A673 (cell line): ENCODE measurements at regions not wholly inside any gene's neighbourhood (a gene's known extent, or its start where the extent isn't known, plus 50 kb on each side); places are given as distances from the start of the nearest gene placed in this dataset.

Experiments used
- BruUV-seq: library from RNA; stranded (reverse); fragments of 400-500 nt; replicated peaks from 2 replicates; lab custom pipeline; 2021; lab: Mats Ljungman, UMichigan
- CTCF ChIA-PET: fragments of 300-600 bp; sonication (Branson Sonifier 250); formaldehyde crosslinking; loops from one replicate; lab custom pipeline; 2022; ENCODE audit warnings: antibody characterized with exemption; lab: Charles Lee
- POLR2A ChIA-PET: fragments of 300-600 bp; sonication (Branson Sonifier 250); formaldehyde crosslinking; loops from one replicate; lab custom pipeline; 2022; ENCODE audit warnings: antibody characterized with exemption; ENCODE audit not compliant: low non-redundant PET; lab: Charles Lee
- DNase-seq: peaks from one replicate; pipeline ENCODE4 v3.0.0-alpha.2; 2015; ENCODE audit warnings: low spot score
- H3K27ac ChIP-seq: fragments of 200-600 bp; sonication (generic); 2 replicates; pipeline ENCODE4 v1.5.1; 2016; ENCODE audit warnings: mixed run types, low read depth, mild to moderate bottlenecking, mixed read lengths, antibody characterized with exemption, low read length; ENCODE audit not compliant: poor library complexity, severe bottlenecking
- H3K27me3 ChIP-seq: fragments of 200-600 bp; sonication (generic); replicated peaks from 2 replicates; pipeline ENCODE4 v1.6.1; 2017; ENCODE audit warnings: mixed run types, low read depth, mild to moderate bottlenecking, mixed read lengths, antibody characterized with exemption, low read length; ENCODE audit not compliant: insufficient read depth, poor library complexity
- H3K36me3 ChIP-seq: fragments of 200-600 bp; sonication (generic); 2 replicates; pipeline ENCODE4 v1.6.1; 2016; ENCODE audit warnings: mixed run types, mild to moderate bottlenecking, mixed read lengths, antibody characterized with exemption, low read length; ENCODE audit not compliant: insufficient read depth, poor library complexity, severe bottlenecking
- H3K4me1 ChIP-seq: fragments of 200-600 bp; sonication (generic); 2 replicates; pipeline ENCODE4 v1.6.1; 2017; ENCODE audit warnings: mixed run types, mild to moderate bottlenecking, mixed read lengths, antibody characterized with exemption, low read length; ENCODE audit not compliant: insufficient read depth, poor library complexity, severe bottlenecking
- H3K4me3 ChIP-seq: fragments of 200-600 bp; sonication (generic); 2 replicates; pipeline ENCODE4 v1.5.1; 2016; ENCODE audit warnings: low read depth, mixed run types, mild to moderate bottlenecking, mixed read lengths, low read length; ENCODE audit not compliant: poor library complexity, severe bottlenecking
- H3K9me3 ChIP-seq: fragments of 200-600 bp; sonication (generic); 2 replicates; pipeline ENCODE4 v1.6.1; 2016; ENCODE audit warnings: mixed run types, low read depth, mild to moderate bottlenecking, mixed read lengths, antibody characterized with exemption, low read length; ENCODE audit not compliant: poor library complexity, severe bottlenecking
- EZH2 ChIP-seq: fragments of 200-600 bp; sonication (generic); IDR thresholded peaks from 2 replicates; pipeline ENCODE4 v1.6.1; 2017; ENCODE audit warnings: borderline replicate concordance, low read depth, mild to moderate bottlenecking, mixed read lengths, antibody characterized with exemption, low read length; ENCODE audit not compliant: poor library complexity, severe bottlenecking
- intact Hi-C: fragments of 100-400 bp; cut with micrococcal nuclease; formaldehyde crosslinking; loops from one replicate; pipeline ENCODE4 v1.10.0; 2022; ENCODE audit not compliant: unreplicated experiment
- TF ChIP-seq, protein P1 (sequence below): fragments of 300-800, 200-600 bp; sonication (generic); conservative IDR thresholded peaks from 2 replicates; pipeline ENCODE4 v1.5.1; 2017; ENCODE audit warnings: low read depth, mild to moderate bottlenecking, antibody characterized with exemption, low read length, moderate library complexity, mixed read lengths

DNA sequence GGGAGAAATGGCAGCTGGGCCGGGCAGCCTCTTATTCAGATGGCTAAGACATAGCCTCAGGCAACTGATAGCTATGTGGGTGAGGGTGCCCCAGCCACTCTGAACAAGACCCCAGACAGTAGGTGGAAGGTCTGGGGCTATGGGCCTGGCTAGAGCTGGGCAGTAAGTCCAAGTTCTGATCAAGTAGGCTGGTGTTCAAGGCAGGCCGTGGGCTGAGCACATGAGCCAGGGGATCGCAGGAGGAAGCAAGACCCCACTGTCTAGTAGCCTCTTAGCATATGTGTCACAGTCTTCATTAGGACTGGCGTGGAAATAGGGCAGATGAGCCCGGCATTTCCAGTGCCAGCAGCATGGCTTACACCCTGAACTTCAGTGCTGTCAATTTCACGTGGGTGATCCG is 192.1 kb downstream of the ADAMTS15 start:
- DNase-seq, result no peak
- TF ChIP-seq, protein P1, sequence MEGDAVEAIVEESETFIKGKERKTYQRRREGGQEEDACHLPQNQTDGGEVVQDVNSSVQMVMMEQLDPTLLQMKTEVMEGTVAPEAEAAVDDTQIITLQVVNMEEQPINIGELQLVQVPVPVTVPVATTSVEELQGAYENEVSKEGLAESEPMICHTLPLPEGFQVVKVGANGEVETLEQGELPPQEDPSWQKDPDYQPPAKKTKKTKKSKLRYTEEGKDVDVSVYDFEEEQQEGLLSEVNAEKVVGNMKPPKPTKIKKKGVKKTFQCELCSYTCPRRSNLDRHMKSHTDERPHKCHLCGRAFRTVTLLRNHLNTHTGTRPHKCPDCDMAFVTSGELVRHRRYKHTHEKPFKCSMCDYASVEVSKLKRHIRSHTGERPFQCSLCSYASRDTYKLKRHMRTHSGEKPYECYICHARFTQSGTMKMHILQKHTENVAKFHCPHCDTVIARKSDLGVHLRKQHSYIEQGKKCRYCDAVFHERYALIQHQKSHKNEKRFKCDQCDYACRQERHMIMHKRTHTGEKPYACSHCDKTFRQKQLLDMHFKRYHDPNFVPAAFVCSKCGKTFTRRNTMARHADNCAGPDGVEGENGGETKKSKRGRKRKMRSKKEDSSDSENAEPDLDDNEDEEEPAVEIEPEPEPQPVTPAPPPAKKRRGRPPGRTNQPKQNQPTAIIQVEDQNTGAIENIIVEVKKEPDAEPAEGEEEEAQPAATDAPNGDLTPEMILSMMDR, result no peak
- TF ChIP-seq EZH2, result no peak
- H3K27ac ChIP-seq, result no peak overlapping the region
- H3K4me1 ChIP-seq, result no peaks in the 10 kb centered on the region
- ChIA-PET CTCF (no interaction called here), POLR2A (no interaction called here)
- no peaks in the 10 kb centered on the region for H3K27me3 ChIP-seq
- no TSS peak for BruUV-seq
- H3K36me3 ChIP-seq, result no peaks in the 10 kb centered on the region
- intact Hi-C loops, result no loop called here
- H3K9me3 ChIP-seq, result no peaks in the 10 kb centered on the region
- no peak overlapping the region for H3K4me3 ChIP-seq

DNA sequence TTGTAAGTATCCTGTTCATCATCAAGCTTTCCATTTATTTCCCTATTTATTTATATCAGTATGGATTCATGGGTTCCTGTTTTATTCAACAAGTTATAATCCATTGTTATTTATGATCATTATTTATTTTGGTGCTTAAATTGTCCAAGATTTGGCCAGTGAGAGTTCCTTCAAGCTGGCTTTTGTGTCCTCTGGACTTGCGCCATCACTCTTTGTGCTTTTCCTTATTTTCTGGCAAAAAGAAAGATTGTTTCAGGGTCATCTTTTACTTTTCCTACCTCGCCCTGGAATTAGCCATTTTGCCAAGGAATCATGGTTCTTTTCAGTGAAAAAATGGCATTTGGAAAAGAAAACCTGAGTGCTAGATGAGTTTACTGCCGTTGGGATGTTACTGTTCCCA is 193.4 kb downstream of the ADAMTS15 start:
- Histone ChIP-seq H3K27ac (no peak overlapping the region), H3K36me3 (no peaks in the 10 kb centered on the region), H3K27me3 (no peaks in the 10 kb centered on the region), H3K9me3 (no peaks in the 10 kb centered on the region), H3K4me1 (no peaks in the 10 kb centered on the region), H3K4me3 (no peak overlapping the region)
- POLR2A ChIA-PET, result no interaction called here
- CTCF ChIA-PET, result no interaction called here
- no peak for DNase-seq
- TF ChIP-seq EZH2, result no peak
- TF ChIP-seq, protein P1, result no peak
- intact Hi-C loops, result no loop called here
- no TSS peak for BruUV-seq

GRCh38 chr11:130642994-130643393 is 194.5 kb downstream of the ADAMTS15 start:
- no peaks in the 10 kb centered on the region for H3K27me3 ChIP-seq
- no peak overlapping the region for H3K4me3 ChIP-seq
- no peaks in the 10 kb centered on the region for H3K4me1 ChIP-seq
- intact Hi-C loops, result no loop called here
- no peaks in the 10 kb centered on the region for H3K9me3 ChIP-seq
- TF ChIP-seq, protein P1, result no peak
- no peak for TF ChIP-seq EZH2
- no peaks in the 10 kb centered on the region for H3K36me3 ChIP-seq
- BruUV-seq, result no TSS peak
- ChIA-PET POLR2A (no interaction called here), CTCF (no interaction called here)
- DNase-seq, result no peak
- no peak overlapping the region for H3K27ac ChIP-seq
